ENCODE measurements at regions not wholly inside any gene's neighbourhood (a gene's known extent, or its start where the extent isn't known, plus 50 kb on each side); places are given as distances from the start of the nearest gene placed in this dataset.

DNA sequence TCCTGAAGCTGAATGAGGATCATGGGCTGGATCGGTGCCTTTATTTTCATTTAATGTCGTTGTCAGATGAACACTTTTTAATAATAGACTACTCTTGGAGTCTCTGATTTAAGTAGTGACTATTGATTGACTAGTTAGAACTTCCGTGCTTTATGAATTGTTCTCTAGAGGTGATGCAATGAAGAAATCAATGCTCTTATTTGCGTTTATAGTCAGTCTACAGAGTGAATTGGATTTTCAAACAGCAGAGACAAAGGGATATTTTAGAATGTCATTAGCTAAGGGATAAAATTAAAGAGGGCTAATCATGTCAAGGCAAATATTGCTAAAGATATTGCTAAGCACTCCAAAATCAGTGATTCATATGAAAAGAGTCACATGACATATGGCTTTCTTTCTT, 652.0 kb upstream of the NRP1 start:
- intact Hi-C loops (cut with micrococcal nuclease), result no loop called here
- Histone ChIP-seq H3K27ac (replicated peaks) (no peak overlapping the region), H3K4me1 (no peaks in the 10 kb centered on the region), H3K4me3 (no peak overlapping the region), H3K36me3 (no peaks in the 10 kb centered on the region), H3K27me3 (ENCODE audit: low read depth) (no peaks in the 10 kb centered on the region), H3K9me3 (replicated peaks) (no peaks in the 10 kb centered on the region)
- TF ChIP-seq, protein P1, sequence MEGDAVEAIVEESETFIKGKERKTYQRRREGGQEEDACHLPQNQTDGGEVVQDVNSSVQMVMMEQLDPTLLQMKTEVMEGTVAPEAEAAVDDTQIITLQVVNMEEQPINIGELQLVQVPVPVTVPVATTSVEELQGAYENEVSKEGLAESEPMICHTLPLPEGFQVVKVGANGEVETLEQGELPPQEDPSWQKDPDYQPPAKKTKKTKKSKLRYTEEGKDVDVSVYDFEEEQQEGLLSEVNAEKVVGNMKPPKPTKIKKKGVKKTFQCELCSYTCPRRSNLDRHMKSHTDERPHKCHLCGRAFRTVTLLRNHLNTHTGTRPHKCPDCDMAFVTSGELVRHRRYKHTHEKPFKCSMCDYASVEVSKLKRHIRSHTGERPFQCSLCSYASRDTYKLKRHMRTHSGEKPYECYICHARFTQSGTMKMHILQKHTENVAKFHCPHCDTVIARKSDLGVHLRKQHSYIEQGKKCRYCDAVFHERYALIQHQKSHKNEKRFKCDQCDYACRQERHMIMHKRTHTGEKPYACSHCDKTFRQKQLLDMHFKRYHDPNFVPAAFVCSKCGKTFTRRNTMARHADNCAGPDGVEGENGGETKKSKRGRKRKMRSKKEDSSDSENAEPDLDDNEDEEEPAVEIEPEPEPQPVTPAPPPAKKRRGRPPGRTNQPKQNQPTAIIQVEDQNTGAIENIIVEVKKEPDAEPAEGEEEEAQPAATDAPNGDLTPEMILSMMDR (IDR thresholded peaks at IDR 0.05; ENCODE audit: borderline replicate concordance), result no peak
- DNase-seq, result no peak

DNA sequence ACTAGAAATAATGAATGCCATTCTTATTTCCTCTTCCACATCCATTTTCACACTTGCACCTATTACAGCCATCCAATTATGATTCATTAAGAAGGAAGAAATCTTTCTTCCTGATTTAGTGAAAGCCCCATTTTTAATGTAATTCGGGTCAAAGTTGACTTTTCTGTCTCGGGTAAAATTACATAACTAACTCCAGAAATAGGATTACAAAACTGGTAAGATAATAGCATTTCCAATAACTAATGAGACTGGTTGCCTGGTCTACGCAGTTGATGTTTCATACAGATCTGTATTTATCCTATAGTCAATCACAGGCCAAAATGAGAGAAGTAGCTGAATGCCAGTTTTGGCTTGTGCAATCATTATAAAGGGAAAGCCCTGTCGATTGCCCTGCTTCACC, 651.5 kb upstream of the NRP1 start:
- Histone ChIP-seq H3K4me3 (no peak overlapping the region), H3K9me3 (replicated peaks) (no peaks in the 10 kb centered on the region), H3K36me3 (no peaks in the 10 kb centered on the region), H3K27ac (replicated peaks) (no peak overlapping the region), H3K27me3 (ENCODE audit: low read depth) (no peaks in the 10 kb centered on the region), H3K4me1 (no peaks in the 10 kb centered on the region)
- TF ChIP-seq, protein P1 (IDR thresholded peaks at IDR 0.05; ENCODE audit: borderline replicate concordance), result no peak
- intact Hi-C loops (cut with micrococcal nuclease), result no loop called here
- no peak for DNase-seq

DNA sequence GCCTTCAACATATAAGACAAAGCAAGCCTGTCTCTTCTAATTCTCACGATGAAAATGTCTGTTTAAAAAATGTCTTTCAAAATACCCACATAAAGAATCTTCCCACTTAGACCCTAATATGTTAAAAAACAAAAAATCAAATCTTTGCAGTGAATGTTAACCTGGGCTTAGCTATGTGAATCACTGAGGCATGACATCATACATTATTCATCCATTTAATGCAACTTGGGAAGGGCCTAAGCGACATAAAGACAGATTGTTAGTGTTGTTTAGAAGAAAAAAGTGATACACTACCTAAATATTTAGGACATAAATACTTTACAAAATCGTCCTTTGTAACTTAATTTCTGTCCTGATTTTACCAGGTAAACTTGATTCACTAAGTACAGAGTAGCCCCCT, 648.5 kb upstream of the NRP1 start:
- Histone ChIP-seq H3K36me3 (no peaks in the 10 kb centered on the region), H3K4me3 (no peak overlapping the region), H3K4me1 (no peaks in the 10 kb centered on the region), H3K27me3 (ENCODE audit: low read depth) (no peaks in the 10 kb centered on the region), H3K27ac (replicated peaks) (no peak overlapping the region), H3K9me3 (replicated peaks) (no peaks in the 10 kb centered on the region)
- TF ChIP-seq, protein P1 (IDR thresholded peaks at IDR 0.05; ENCODE audit: borderline replicate concordance), result no peak
- intact Hi-C loops (cut with micrococcal nuclease), result no loop called here
- DNase-seq, result no peak

DNA sequence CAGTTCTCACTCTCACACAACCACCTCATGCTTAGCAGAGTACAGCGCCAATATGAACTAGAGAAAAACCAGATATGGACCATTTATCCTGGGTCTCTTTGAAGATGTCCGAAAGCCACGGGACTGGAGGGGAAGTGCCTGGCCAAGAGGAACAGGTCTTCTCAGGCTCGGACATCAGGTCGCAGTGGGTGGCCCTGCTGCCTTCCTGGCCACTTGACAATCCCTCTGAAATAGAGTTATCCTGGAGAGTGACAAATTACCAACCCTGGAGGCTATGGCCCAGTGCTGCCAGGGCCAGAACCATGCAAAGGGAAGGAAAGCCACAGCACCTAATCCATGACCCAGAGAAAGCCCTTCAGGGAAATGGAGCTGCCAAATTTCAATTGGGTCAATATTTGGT, 646.8 kb upstream of the NRP1 start:
- H3K4me1 ChIP-seq, result no peaks in the 10 kb centered on the region
- intact Hi-C loops (cut with micrococcal nuclease), result no loop called here

DNA sequence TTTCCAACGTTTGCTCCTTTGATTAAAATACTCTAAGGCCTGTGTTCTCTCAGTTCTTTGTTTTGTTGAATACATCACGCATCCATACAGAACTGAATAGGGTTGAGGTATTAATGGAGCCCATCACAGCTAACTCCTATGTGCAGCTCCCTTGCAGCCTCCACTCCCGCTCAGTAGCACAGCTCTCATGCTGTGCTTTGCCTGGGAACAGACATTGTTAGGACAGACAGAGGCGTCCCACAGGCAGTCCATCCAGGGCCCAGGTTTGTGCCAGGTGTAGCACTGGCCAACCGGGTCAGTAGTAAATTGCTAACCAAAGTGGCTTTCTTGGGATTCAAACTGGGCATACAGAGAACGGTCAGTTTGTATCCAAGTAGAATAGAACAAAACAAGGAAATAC, 644.7 kb upstream of the NRP1 start:
- intact Hi-C loops (cut with micrococcal nuclease), result no loop called here
- DNase-seq, result no peak
- TF ChIP-seq, protein P1 (IDR thresholded peaks at IDR 0.05; ENCODE audit: borderline replicate concordance), result no peak
- no peaks in the 10 kb centered on the region for H3K4me1 ChIP-seq
- no peaks in the 10 kb centered on the region for H3K9me3 ChIP-seq (replicated peaks)
- no peak overlapping the region for H3K27ac ChIP-seq (replicated peaks)
- no peaks in the 10 kb centered on the region for H3K27me3 ChIP-seq (ENCODE audit: low read depth)
- no peak overlapping the region for H3K4me3 ChIP-seq
- H3K36me3 ChIP-seq, result no peaks in the 10 kb centered on the region

More for the DNA sequence above, 646.8 kb upstream of the NRP1 start:
- DNase-seq, result no peak
- Histone ChIP-seq H3K27ac (replicated peaks) (no peak overlapping the region), H3K4me3 (no peak overlapping the region), H3K9me3 (replicated peaks) (no peaks in the 10 kb centered on the region), H3K27me3 (ENCODE audit: low read depth) (no peaks in the 10 kb centered on the region), H3K36me3 (no peaks in the 10 kb centered on the region)
- TF ChIP-seq, protein P1 (IDR thresholded peaks at IDR 0.05; ENCODE audit: borderline replicate concordance), result no peak

DNA sequence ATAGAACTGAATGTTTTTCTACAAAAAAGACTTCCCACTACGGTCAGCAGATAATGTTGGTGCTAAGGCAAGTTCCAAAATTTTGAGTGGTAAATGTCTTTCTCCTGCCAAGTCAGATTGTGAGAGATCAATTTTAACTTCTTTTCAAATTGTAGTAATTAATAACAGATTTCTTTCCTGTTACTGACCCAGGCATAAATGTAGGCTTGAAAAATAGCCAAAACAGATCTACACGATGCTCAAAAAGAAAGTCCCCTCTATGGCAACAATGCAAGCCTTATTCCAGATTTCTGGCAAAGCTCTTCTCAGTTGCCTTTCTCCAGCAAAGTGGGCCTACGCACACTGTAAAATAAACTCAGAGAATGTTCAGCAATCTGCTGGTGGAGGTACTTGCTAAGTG, 641.0 kb upstream of the NRP1 start:
- no peak overlapping the region for H3K27ac ChIP-seq (replicated peaks)
- no peaks in the 10 kb centered on the region for H3K27me3 ChIP-seq (ENCODE audit: low read depth)
- H3K4me1 ChIP-seq, result no peaks in the 10 kb centered on the region
- no peaks in the 10 kb centered on the region for H3K9me3 ChIP-seq (replicated peaks)
- no peak for DNase-seq
- no peak overlapping the region for H3K4me3 ChIP-seq
- intact Hi-C loops (cut with micrococcal nuclease), result no loop called here
- TF ChIP-seq, protein P1 (IDR thresholded peaks at IDR 0.05; ENCODE audit: borderline replicate concordance), result no peak
- H3K36me3 ChIP-seq, result no peaks in the 10 kb centered on the region

Data from left ventricle myocardium inferior (tissue), 1 donor.